B cell (primary cell): ENCODE measurements at regions not wholly inside any gene's neighbourhood (a gene's known extent, or its start where the extent isn't known, plus 50 kb on each side); places are given as distances from the start of the nearest gene placed in this dataset.

ENCODE experiments used
- ATAC-seq: fragments of 200-7000 bp; cut with Tn5 transposase; one replicate; pipeline ENCODE4 v1.10.0; 2021; ENCODE audit warnings: low read depth, mild to moderate bottlenecking, moderate number of reproducible peaks, moderate library complexity
- CTCF ChIA-PET: fragments of 350-600 bp; sonication (Branson Sonifier 250); formaldehyde crosslinking; loops from one replicate; lab custom pipeline; 2021; ENCODE audit warnings: antibody characterized with exemption, inconsistent platforms; lab: Charles Lee
- POLR2A ChIA-PET: fragments of 350-600 bp; sonication (Branson Sonifier 250); formaldehyde crosslinking; loops from one replicate; lab custom pipeline; 2021; ENCODE audit warnings: antibody characterized with exemption; lab: Charles Lee
- DNase-seq: peaks from one replicate; pipeline ENCODE4 v3.0.0; 2013
- H2AFZ ChIP-seq: 2 replicates; pipeline ENCODE4 v1.6.1; 2012; ENCODE audit warnings: mild to moderate bottlenecking, low read depth, low read length; ENCODE audit not compliant: insufficient read depth, poor library complexity, severe bottlenecking
- H3K27ac ChIP-seq, 2 donors: 1 replicate in 1 of 2; 2 replicates in 1 of 2; pipeline ENCODE4 v1.5.1; 2012 to 2013; ENCODE audit warnings: low read length in 2 of 2, mild to moderate bottlenecking in 2 of 2, moderate library complexity in 1 of 2
- H3K27me3 ChIP-seq, 4 experiments: fragments of 200-600 bp in 1 of 4; sonication (generic) in 1 of 4; replicated peaks in 1 of 4; 1 replicate in 2 of 4; 2 replicates in 2 of 4; pipeline versions ENCODE4 v1.6.1 to v1.7.0; 2013 to 2016; ENCODE audit warnings: low read length in 3 of 4, mild to moderate bottlenecking in 2 of 4, mixed read lengths in 1 of 4, moderate library complexity in 1 of 4; ENCODE audit not compliant: insufficient read depth in 4 of 4, control insufficient read depth in 3 of 4; ENCODE audit errors: control extremely low read depth in 1 of 4
- H3K36me3 ChIP-seq, 2 experiments: replicated peaks in 1 of 2; 1 replicate in 1 of 2; 2 replicates in 1 of 2; pipeline versions ENCODE4 v1.6.1 to v1.7.1; 2013; ENCODE audit warnings: low read length in 1 of 2; ENCODE audit not compliant: insufficient read depth in 2 of 2, control insufficient read depth in 1 of 2; ENCODE audit errors: control extremely low read depth in 1 of 2, extremely low read depth in 1 of 2
- H3K4me1 ChIP-seq, 2 donors: fragments of 200-600 bp in 1 of 2; sonication (generic) in 1 of 2; 1 replicate in 1 of 2; 2 replicates in 1 of 2; pipeline versions ENCODE4 v1.5.1 to v1.6.1; 2013 to 2017; ENCODE audit warnings: low read length in 2 of 2; ENCODE audit not compliant: control insufficient read depth in 2 of 2, insufficient read depth in 2 of 2
- H3K4me2 ChIP-seq: replicated peaks from 2 replicates; pipeline ENCODE3; 2012; ENCODE audit warnings: mild to moderate bottlenecking, low read depth, low read length; ENCODE audit not compliant: poor library complexity, severe bottlenecking
- H3K4me3 ChIP-seq, 5 experiments: fragments of 200-600 bp in 1 of 5; sonication (generic) in 1 of 5; 1 replicate in 3 of 5; 2 replicates in 2 of 5; pipeline versions ENCODE4 v1.5.1 to v1.7.0; 2011 to 2016; ENCODE audit warnings: low read length in 4 of 5, mild to moderate bottlenecking in 4 of 5, low read depth in 2 of 5, control low read depth in 1 of 5, moderate library complexity in 1 of 5; ENCODE audit not compliant: insufficient read depth in 1 of 5; ENCODE audit errors: control extremely low read depth in 1 of 5, extremely low read depth in 1 of 5
- H3K79me2 ChIP-seq: fragments of 200-600 bp; sonication (generic); one replicate; pipeline ENCODE4 v1.6.0; 2016; ENCODE audit warnings: low read length; ENCODE audit not compliant: control insufficient read depth, insufficient read depth
- H3K9ac ChIP-seq: fragments of 200-600 bp; sonication (generic); 2 replicates; pipeline ENCODE4 v1.6.1; 2017; ENCODE audit warnings: mild to moderate bottlenecking, low read length, moderate library complexity
- H3K9me3 ChIP-seq, 3 donors: one replicate each; pipeline versions ENCODE4 v1.6.1 to v1.7.1; 2013; ENCODE audit warnings: low read length in 2 of 3; ENCODE audit not compliant: control insufficient read depth in 2 of 3, insufficient read depth in 1 of 3; ENCODE audit errors: control extremely low read depth in 1 of 3
- H4K20me1 ChIP-seq: 2 replicates; pipeline ENCODE4 v1.6.0; 2012; ENCODE audit warnings: mild to moderate bottlenecking, low read length; ENCODE audit not compliant: insufficient read depth, control insufficient read depth, poor library complexity, severe bottlenecking
- H3K27ac Mint-ChIP-seq: one replicate; pipeline ENCODE4 v1.8.0; 2021; ENCODE audit warnings: mixed read lengths
- H3K27me3 Mint-ChIP-seq: one replicate; pipeline ENCODE4 v1.8.0; 2021; ENCODE audit warnings: mixed read lengths
- H3K4me1 Mint-ChIP-seq: one replicate; pipeline ENCODE4 v1.8.0; 2021; ENCODE audit warnings: mixed read lengths
- H3K4me3 Mint-ChIP-seq: one replicate; pipeline ENCODE4 v1.8.0; 2021; ENCODE audit warnings: mixed read lengths
- H3K9me3 Mint-ChIP-seq: one replicate; pipeline ENCODE4 v1.8.0; 2022; ENCODE audit warnings: mixed read lengths; ENCODE audit not compliant: insufficient read depth
- CTCF ChIP-seq: fragments of 200-600 bp; IDR thresholded peaks from one replicate; pipeline ENCODE4 v1.8.0; 2022; ENCODE audit warnings: antibody characterized with exemption, mild to moderate bottlenecking
- EZH2 ChIP-seq: IDR thresholded peaks from 2 replicates; pipeline ENCODE4 v1.6.1; 2012; ENCODE audit warnings: borderline replicate concordance, low read depth, mild to moderate bottlenecking, moderate library complexity, low read length; ENCODE audit not compliant: insufficient read depth, poor library complexity, severe bottlenecking
- WGBS: methylation state at CpG from one replicate; pipeline ENCODE4 v1.1.5; 2013; ENCODE audit warnings: missing lambda C conversion rate; ENCODE audit not compliant: insufficient coverage; 5-methylcytosine and 5-hydroxymethylcytosine counted together
- intact Hi-C: fragments of 100-400 bp; cut with micrococcal nuclease; formaldehyde crosslinking; loops from one replicate; pipeline ENCODE4 v1.10.0; 2022

- intact Hi-C loops, result no loop called here
- CTCF ChIA-PET, result no interaction called here
Measured at GRCh38 chr1:42086146-42086545, 67.1 kb upstream of the GUCA2B start.

GRCh38 chr1:42085596-42085995 is 67.6 kb upstream of the GUCA2B start:
- H3K9me3 ChIP-seq, result peaks cover 10 to 18% (median 13%) of the 10 kb centered on the region in 3 donors
- H3K4me1 ChIP-seq, result no peaks in the 10 kb centered on the region
- H3K27me3 ChIP-seq, result peaks cover 0 to 23% (median 7%) of the 10 kb centered on the region in 4 experiments
- H3K4me2 ChIP-seq, result no peak overlapping the region
- ChIA-PET POLR2A (no interaction called here), CTCF (no interaction called here)
- no CpG with 5 or more reads among the region's 1 CpG for WGBS
- H3K36me3 ChIP-seq, result no peaks in the 10 kb centered on the region
- DNase-seq (no peak), ATAC-seq (no peak)
- Mint-ChIP-seq H3K4me1 (no peaks in the 10 kb centered on the region), H3K27me3 (peaks cover 36% of the 10 kb centered on the region), H3K27ac (no peak overlapping the region), H3K9me3 (peaks cover 2% of the 10 kb centered on the region), H3K4me3 (no peak overlapping the region)
- TF ChIP-seq EZH2, result no peak
- TF ChIP-seq CTCF, result no peak
- no peaks in the 10 kb centered on the region for H3K79me2 ChIP-seq
- no peak overlapping the region for H2AFZ ChIP-seq
- no peak overlapping the region for H3K27ac ChIP-seq
- intact Hi-C loops, result no loop called here
- no peak overlapping the region for H3K4me3 ChIP-seq
- H4K20me1 ChIP-seq, result no peaks in the 10 kb centered on the region
- H3K9ac ChIP-seq, result no peak overlapping the region

More at GRCh38 chr1:42086146-42086545, 67.1 kb upstream of the GUCA2B start:
- POLR2A ChIA-PET, result no interaction called here
- Histone ChIP-seq H3K79me2 (no peaks in the 10 kb centered on the region), H3K36me3 (no peaks in the 10 kb centered on the region), H3K9me3 (peaks cover 7 to 18% (median 10%) of the 10 kb centered on the region in 3 donors), H3K9ac (no peak overlapping the region), H4K20me1 (no peaks in the 10 kb centered on the region), H3K4me3 (no peak overlapping the region), H3K4me1 (no peaks in the 10 kb centered on the region), H2AFZ (no peak overlapping the region), H3K27ac (no peak overlapping the region), H3K27me3 (peaks cover 0 to 23% (median 7%) of the 10 kb centered on the region in 4 experiments), H3K4me2 (no peak overlapping the region)
- Mint-ChIP-seq H3K4me3 (no peak overlapping the region), H3K9me3 (no peaks in the 10 kb centered on the region), H3K27ac (no peak overlapping the region), H3K27me3 (peaks cover 36% of the 10 kb centered on the region), H3K4me1 (no peaks in the 10 kb centered on the region)
- DNase-seq, result no peak
- TF ChIP-seq EZH2 (no peak), CTCF (no peak)
- no peak for ATAC-seq
